ENCODE measurements at regions not wholly inside any gene's neighbourhood (a gene's known extent, or its start where the extent isn't known, plus 50 kb on each side); places are given as distances from the start of the nearest gene placed in this dataset.

DNA sequence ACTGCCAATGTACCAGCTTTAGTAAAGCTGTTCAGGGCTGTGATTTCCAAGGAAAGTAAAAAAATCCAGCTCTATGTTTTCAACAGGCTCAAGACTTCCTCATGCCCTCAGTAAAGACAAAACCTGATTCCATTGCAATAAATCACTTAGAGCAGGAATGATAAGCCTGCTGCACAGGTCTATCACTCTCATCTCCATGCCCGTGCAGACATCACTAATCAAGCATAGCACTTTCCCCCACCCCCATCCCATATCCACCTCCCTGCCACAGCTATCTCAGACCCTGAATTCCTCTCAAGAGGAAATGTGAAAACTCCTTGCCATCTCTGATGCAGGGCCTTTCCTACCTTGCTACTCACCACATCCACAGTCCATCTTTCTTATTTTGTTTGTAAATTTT is 554.9 kb downstream of the MAFB start:
- Histone ChIP-seq H3K79me2 (no peaks in the 10 kb centered on the region), H2AFZ (no peak overlapping the region), H3K9me2 (replicated peaks; ENCODE audit: insufficient read depth) (no peaks in the 10 kb centered on the region), H3K27ac (no peak overlapping the region), H3K4me3 (no peak overlapping the region), H3K9me3 (ENCODE audit: low read depth) (no peaks in the 10 kb centered on the region), H4K20me1 (ENCODE audit: insufficient read depth, poor library complexity, severe bottlenecking) (no peaks in the 10 kb centered on the region), H3K36me3 (replicated peaks; ENCODE audit: insufficient read depth, low read depth) (no peaks in the 10 kb centered on the region), H3K27me3 (no peaks in the 10 kb centered on the region), H3K4me2 (no peak overlapping the region), H3K4me1 (ENCODE audit: insufficient read depth) (no peaks in the 10 kb centered on the region)
- no peak for DNase-seq (ENCODE audit: low spot score)
- no peak for TF ChIP-seq EZH2 (IDR thresholded peaks at IDR 0.05; ENCODE audit: borderline replicate concordance)
- WGBS (ENCODE audit: low lambda C conversion rate, missing lambda C conversion rate) = 32% methylated on average over 1 of the region's 1 CpG

DNA sequence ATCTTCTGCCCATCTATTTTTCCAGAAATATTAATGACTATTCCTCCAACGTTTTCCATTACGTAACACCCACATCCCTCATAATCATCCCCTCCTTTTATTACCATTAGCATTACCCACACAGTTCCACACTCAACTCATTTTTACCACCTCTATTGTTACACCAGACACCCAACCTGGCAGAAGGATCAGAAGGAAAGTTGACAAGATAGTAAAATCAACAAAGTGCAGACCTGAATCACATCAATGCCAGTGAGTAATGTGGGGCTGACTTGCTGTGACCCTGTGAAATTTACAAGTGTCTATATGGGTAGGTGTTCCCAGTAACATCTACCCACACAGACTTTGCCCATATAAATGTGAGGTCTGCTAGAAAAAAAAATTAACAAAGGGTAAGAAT is 568.2 kb downstream of the MAFB start:
- H3K36me3 ChIP-seq (replicated peaks; ENCODE audit: insufficient read depth, low read depth) = no peaks in the 10 kb centered on the region
- no peaks in the 10 kb centered on the region for H3K79me2 ChIP-seq
- H3K9me2 ChIP-seq (replicated peaks; ENCODE audit: insufficient read depth) = no peaks in the 10 kb centered on the region
- H3K4me2 ChIP-seq = no peak overlapping the region
- H3K4me1 ChIP-seq (ENCODE audit: insufficient read depth) = no peaks in the 10 kb centered on the region
- H4K20me1 ChIP-seq (ENCODE audit: insufficient read depth, poor library complexity, severe bottlenecking) = no peaks in the 10 kb centered on the region
- no peak for DNase-seq (ENCODE audit: low spot score)
- TF ChIP-seq, protein P1, sequence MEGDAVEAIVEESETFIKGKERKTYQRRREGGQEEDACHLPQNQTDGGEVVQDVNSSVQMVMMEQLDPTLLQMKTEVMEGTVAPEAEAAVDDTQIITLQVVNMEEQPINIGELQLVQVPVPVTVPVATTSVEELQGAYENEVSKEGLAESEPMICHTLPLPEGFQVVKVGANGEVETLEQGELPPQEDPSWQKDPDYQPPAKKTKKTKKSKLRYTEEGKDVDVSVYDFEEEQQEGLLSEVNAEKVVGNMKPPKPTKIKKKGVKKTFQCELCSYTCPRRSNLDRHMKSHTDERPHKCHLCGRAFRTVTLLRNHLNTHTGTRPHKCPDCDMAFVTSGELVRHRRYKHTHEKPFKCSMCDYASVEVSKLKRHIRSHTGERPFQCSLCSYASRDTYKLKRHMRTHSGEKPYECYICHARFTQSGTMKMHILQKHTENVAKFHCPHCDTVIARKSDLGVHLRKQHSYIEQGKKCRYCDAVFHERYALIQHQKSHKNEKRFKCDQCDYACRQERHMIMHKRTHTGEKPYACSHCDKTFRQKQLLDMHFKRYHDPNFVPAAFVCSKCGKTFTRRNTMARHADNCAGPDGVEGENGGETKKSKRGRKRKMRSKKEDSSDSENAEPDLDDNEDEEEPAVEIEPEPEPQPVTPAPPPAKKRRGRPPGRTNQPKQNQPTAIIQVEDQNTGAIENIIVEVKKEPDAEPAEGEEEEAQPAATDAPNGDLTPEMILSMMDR (IDR thresholded peaks at IDR 0.05; ENCODE audit: poor library complexity) = no peak
- TF ChIP-seq EZH2 (IDR thresholded peaks at IDR 0.05; ENCODE audit: borderline replicate concordance) (no peak), EZH2phosphoT487 (IDR thresholded peaks at IDR 0.05; ENCODE audit: low read depth, severe bottlenecking, unreplicated experiment) (no peak)
- peaks cover 8% of the 10 kb centered on the region for H3K27me3 ChIP-seq
- 74% methylated on average over 2 of the region's 2 CpGs for WGBS (ENCODE audit: low lambda C conversion rate, missing lambda C conversion rate)
- H2AFZ ChIP-seq = no peak overlapping the region
- H3K9me3 ChIP-seq (ENCODE audit: low read depth) = no peaks in the 10 kb centered on the region
- no peak overlapping the region for H3K4me3 ChIP-seq
- no peak overlapping the region for H3K27ac ChIP-seq

DNA sequence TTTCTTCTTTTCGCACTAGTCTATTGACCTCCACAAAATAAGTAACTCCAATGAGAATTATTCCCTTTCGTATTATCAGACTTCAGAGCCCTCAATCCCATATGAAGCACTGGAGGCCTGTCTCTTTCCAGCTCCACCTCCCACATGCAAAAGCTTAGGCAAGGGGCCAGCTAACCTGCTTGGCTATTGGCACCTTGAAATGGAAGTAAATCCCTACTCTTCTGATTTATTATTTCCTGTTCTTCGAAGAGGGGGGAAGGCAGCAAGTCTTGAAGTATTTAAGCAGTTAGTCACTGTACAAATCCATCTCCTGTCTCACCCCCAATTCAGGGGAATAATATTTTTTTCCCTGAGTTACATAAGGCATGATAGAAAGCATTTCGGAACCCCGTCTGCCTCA is 577.8 kb downstream of the MAFB start:
- no peaks in the 10 kb centered on the region for H3K9me2 ChIP-seq (replicated peaks; ENCODE audit: insufficient read depth)
- 89% methylated on average over 5 of the region's 5 CpGs for WGBS (ENCODE audit: low lambda C conversion rate, missing lambda C conversion rate)

DNA sequence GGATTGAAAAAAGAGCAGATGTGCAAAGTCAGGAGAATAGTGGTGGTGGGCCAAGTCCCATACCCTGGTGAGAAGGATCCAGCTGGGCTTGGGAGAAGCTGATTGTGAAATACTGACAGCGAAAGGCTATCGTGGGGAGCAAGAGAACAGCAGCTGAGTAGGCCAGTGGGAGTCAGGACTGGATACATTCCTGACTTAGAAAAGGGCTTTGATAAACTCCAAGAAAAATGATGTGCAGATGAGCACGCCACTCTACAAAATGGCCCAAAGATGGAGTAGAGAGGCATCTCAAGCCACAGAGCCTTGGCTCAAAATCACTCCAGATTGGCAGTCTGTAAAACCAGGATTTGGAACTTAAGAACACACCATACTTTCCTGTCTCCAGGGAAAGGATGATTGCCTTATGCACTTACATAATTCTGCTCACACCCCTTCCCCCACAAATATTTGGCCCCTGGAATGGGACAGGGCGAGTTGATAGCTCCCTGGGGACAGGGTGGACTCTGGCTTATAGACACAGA is 578.7 kb downstream of the MAFB start:
- no peaks in the 10 kb centered on the region for H3K9me2 ChIP-seq (replicated peaks; ENCODE audit: insufficient read depth)
- H3K4me2 ChIP-seq = no peak overlapping the region
- H3K36me3 ChIP-seq (replicated peaks; ENCODE audit: insufficient read depth, low read depth) = no peaks in the 10 kb centered on the region
- no peaks in the 10 kb centered on the region for H3K27me3 ChIP-seq
- H3K4me1 ChIP-seq (ENCODE audit: insufficient read depth) = no peaks in the 10 kb centered on the region
- no peaks in the 10 kb centered on the region for H3K79me2 ChIP-seq
- 77% methylated on average over 4 of the region's 4 CpGs for WGBS (ENCODE audit: low lambda C conversion rate, missing lambda C conversion rate)
- H3K9me3 ChIP-seq (ENCODE audit: low read depth) = no peaks in the 10 kb centered on the region
- no peak for DNase-seq (ENCODE audit: low spot score)
- H3K27ac ChIP-seq = no peak overlapping the region
- no peaks in the 10 kb centered on the region for H4K20me1 ChIP-seq (ENCODE audit: insufficient read depth, poor library complexity, severe bottlenecking)
- TF ChIP-seq EZH2phosphoT487 (IDR thresholded peaks at IDR 0.05; ENCODE audit: low read depth, severe bottlenecking, unreplicated experiment) = no peak
- no peak for TF ChIP-seq EZH2 (IDR thresholded peaks at IDR 0.05; ENCODE audit: borderline replicate concordance)
- no peak overlapping the region for H3K4me3 ChIP-seq
- no peak overlapping the region for H2AFZ ChIP-seq

More for the DNA sequence above, 577.8 kb downstream of the MAFB start:
- H3K9me3 ChIP-seq (ENCODE audit: low read depth) = no peaks in the 10 kb centered on the region
- H3K27ac ChIP-seq = no peak overlapping the region
- no peak overlapping the region for H3K4me3 ChIP-seq
- no peaks in the 10 kb centered on the region for H3K27me3 ChIP-seq
- no peaks in the 10 kb centered on the region for H3K79me2 ChIP-seq
- DNase-seq (ENCODE audit: low spot score) = no peak
- H3K36me3 ChIP-seq (replicated peaks; ENCODE audit: insufficient read depth, low read depth) = no peaks in the 10 kb centered on the region
- no peak overlapping the region for H3K4me2 ChIP-seq
- no peaks in the 10 kb centered on the region for H4K20me1 ChIP-seq (ENCODE audit: insufficient read depth, poor library complexity, severe bottlenecking)
- no peak for TF ChIP-seq EZH2 (IDR thresholded peaks at IDR 0.05; ENCODE audit: borderline replicate concordance)
- no peak for TF ChIP-seq EZH2phosphoT487 (IDR thresholded peaks at IDR 0.05; ENCODE audit: low read depth, severe bottlenecking, unreplicated experiment)
- TF ChIP-seq, protein P1 (IDR thresholded peaks at IDR 0.05; ENCODE audit: poor library complexity) = no peak
- no peaks in the 10 kb centered on the region for H3K4me1 ChIP-seq (ENCODE audit: insufficient read depth)
- no peak overlapping the region for H2AFZ ChIP-seq
